ENCODE measurements at regions not wholly inside any gene's neighbourhood (a gene's known extent, or its start where the extent isn't known, plus 50 kb on each side); places are given as distances from the start of the nearest gene placed in this dataset.

GRCh38 chr10:9198611-9199010 is 1144.1 kb downstream of the GATA3 start:
- TF ChIP-seq MXI1 (IDR thresholded peaks at IDR 0.05; ENCODE audit: borderline replicate concordance, low read depth, low read length) (no peak), NFE2L2 (IDR thresholded peaks at IDR 0.05; ENCODE audit: low read depth, low read length) (no peak), CEBPB (IDR thresholded peaks at IDR 0.05; ENCODE audit: low read depth, low read length) (no peak), RFX5 (IDR thresholded peaks at IDR 0.05; ENCODE audit: low read depth, low read length) (no peak), SMC3 (IDR thresholded peaks at IDR 0.05; ENCODE audit: low read depth, low read length) (no peak), BHLHE40 (IDR thresholded peaks at IDR 0.05; ENCODE audit: low read depth, low read length) (no peak), MAZ (IDR thresholded peaks at IDR 0.05; ENCODE audit: borderline replicate concordance, low read depth, low read length) (no peak), CHD1 (IDR thresholded peaks at IDR 0.05; ENCODE audit: low read depth, low read length) (no peak), ELK1 (IDR thresholded peaks at IDR 0.05; ENCODE audit: borderline replicate concordance, low read depth, low read length) (no peak), RAD21 (IDR thresholded peaks at IDR 0.05; ENCODE audit: low read length) (no peak), USF2 (IDR thresholded peaks at IDR 0.05; ENCODE audit: low read depth, low read length) (no peak), MAFK (IDR thresholded peaks at IDR 0.05; ENCODE audit: low read depth, low read length) (no peak; the same call in 1 of the 2 replicates), POLR2A (IDR thresholded peaks at IDR 0.05; ENCODE audit: low read depth, low read length) (no peak), CTCF (conservative IDR thresholded peaks at IDR 0.05; ENCODE audit: low read depth, low read length) (no peak), RCOR1 (IDR thresholded peaks at IDR 0.05; ENCODE audit: insufficient replicate concordance, low read length) (peak; percentile 57), FOS (IDR thresholded peaks at IDR 0.05; ENCODE audit: low read depth, low read length) (peak; percentile 41; the same call in 1 of the 2 replicates)

More at GRCh38 chr10:9198611-9199010, 1144.1 kb downstream of the GATA3 start:
- Histone ChIP-seq H3K27ac (ENCODE audit: insufficient read depth, low read length) (no peak overlapping the region), H3K18ac (ENCODE audit: low read depth, low read length) (no peak overlapping the region), H2BK120ac (ENCODE audit: low read depth, low read length) (0 out of 2 replicates have a peak overlapping the region, but pooled peaks have one; percentile 70), H3K56ac (ENCODE audit: extremely low read depth, insufficient read depth, low read length) (no peak overlapping the region), H3K9ac (ENCODE audit: low read depth, low read length) (no peak overlapping the region), H3K4ac (ENCODE audit: low read depth, low read length) (no peak overlapping the region), H3K4me3 (ENCODE audit: insufficient read depth, low read depth, low read length) (no peak overlapping the region), H3K23ac (ENCODE audit: low read depth, low read length) (no peak overlapping the region), H3K4me2 (ENCODE audit: low read depth, low read length) (no peak overlapping the region), H3K14ac (replicated peaks; ENCODE audit: low read depth, low read length) (no peak overlapping the region), H2AK9ac (replicated peaks; ENCODE audit: low read depth, low read length, poor library complexity) (no peak overlapping the region), H4K8ac (ENCODE audit: low read depth in 2 of 2, low read length in 2 of 2) (no peak overlapping the region; a peak in 1 of 4 replicates), H2BK20ac (ENCODE audit: low read depth, low read length) (0 out of 2 replicates have a peak overlapping the region, but pooled peaks have one; percentile 2), H3K9me3 (ENCODE audit: control insufficient read depth, insufficient read depth, low read length) (no peaks in the 10 kb centered on the region), H4K20me1 (ENCODE audit: insufficient read depth, low read length) (no peaks in the 10 kb centered on the region), H2AK5ac (ENCODE audit: low read depth, low read length) (no peak overlapping the region), H2BK15ac (ENCODE audit: low read depth, low read length) (0 out of 3 replicates have a peak overlapping the region, but pooled peaks have one; percentile 3), H2AFZ (replicated peaks; ENCODE audit: low read length, poor library complexity) (no peak overlapping the region), H3K79me1 (ENCODE audit: low read depth in 1 of 2, low read length in 2 of 2) (no peaks in the 10 kb centered on the region), H4K91ac (ENCODE audit: insufficient read depth, low read depth, low read length) (no peak overlapping the region), H3K9me1 (ENCODE audit: insufficient read depth, low read length) (no peaks in the 10 kb centered on the region), H3K36me3 (ENCODE audit: control insufficient read depth, insufficient read depth, low read length) (no peaks in the 10 kb centered on the region), H4K5ac (ENCODE audit: low read depth, low read length) (no peak overlapping the region), H3K27me3 (ENCODE audit: control insufficient read depth, insufficient read depth, low read length) (no peaks in the 10 kb centered on the region), H3K4me1 (ENCODE audit: control insufficient read depth, insufficient read depth, low read length) (no peaks in the 10 kb centered on the region; the same call in 1 of the 2 replicates), H2BK5ac (ENCODE audit: low read depth, low read length, poor library complexity, severe bottlenecking) (peak overlapping the region; percentile 54)
- CTCF ChIA-PET, result interaction anchor here (1.3 kb wide), 1 partner anchor 1327 kb away, joined by 3 read pairs; no protein-coding TSS in a partner anchor
- POLR2A ChIA-PET (ENCODE audit: unreplicated experiment), result no interaction called here
- intact Hi-C loops (cut with micrococcal nuclease) (no loop called here), dilution Hi-C loops (cut with HindIII; ENCODE audit: low sequenced_read_pairs, unreplicated experiment) (no loop called here), in situ Hi-C loops (cut with MboI; ENCODE audit: low sequenced_read_pairs) (no loop called here)
- DNase-seq (peak; percentile 80), ATAC-seq (ENCODE audit: low read depth) (peak; percentile 100)
- no CpG with 5 or more reads among the region's 4 CpGs for WGBS, 2 experiments (ENCODE audit: extremely low coverage in 2 of 2, insufficient read length in 1 of 2)
- no TSS peak for BruUV-seq (replicated peaks)

Measured in IMR-90 (cell line).